Psoas muscle (tissue), 7 donors: ENCODE measurements at regions not wholly inside any gene's neighbourhood (a gene's known extent, or its start where the extent isn't known, plus 50 kb on each side); places are given as distances from the start of the nearest gene placed in this dataset.
A peak's percentile ranks its signal among the peaks of the same experiment; 100 is the strongest.
"Not testable (repeated sequence)": the region's sequence is repeated elsewhere in the genome, so short reads cannot be mapped to it uniquely, and the experiment has no call there.

ENCODE experiments used
- ATAC-seq, 4 donors: fragments of 200-7000 bp; cut with Tn5 transposase; one replicate each; pipeline ENCODE4 v1.9.1; 2020; ENCODE audit warnings: moderate library complexity in 3 of 4, mild to moderate bottlenecking in 2 of 4
- DNase-seq, 2 donors: peaks; one replicate each; pipeline ENCODE4 v3.0.0-alpha.2; 2020
- H3K27ac ChIP-seq: fragments of 200-600 bp; one replicate; pipeline ENCODE4 v1.8.0; 2022
- H3K27me3 ChIP-seq, 3 donors: fragments of 200-600 bp in 1 of 3; one replicate each; pipeline versions ENCODE4 v1.6.1 to v1.8.0; 2013 to 2022; ENCODE audit warnings: low read length in 2 of 3, mild to moderate bottlenecking in 2 of 3, moderate library complexity in 1 of 3; ENCODE audit not compliant: insufficient read depth in 3 of 3
- H3K36me3 ChIP-seq, 2 donors: fragments of 200-600 bp in 1 of 2; one replicate each; pipeline versions ENCODE4 v1.6.1 to v1.8.0; 2013 to 2022; ENCODE audit warnings: low read depth in 1 of 2, mild to moderate bottlenecking in 1 of 2, moderate library complexity in 1 of 2; ENCODE audit not compliant: insufficient read depth in 1 of 2
- H3K4me1 ChIP-seq: fragments of 200-600 bp; one replicate; pipeline ENCODE4 v1.8.0; 2022
- H3K4me3 ChIP-seq: fragments of 200-600 bp; one replicate; pipeline ENCODE4 v1.8.0; 2022; ENCODE audit warnings: mild to moderate bottlenecking
- H3K9me3 ChIP-seq: fragments of 200-600 bp; one replicate; pipeline ENCODE4 v1.8.0; 2022
- CTCF ChIP-seq: fragments of 200-600 bp; IDR thresholded peaks from one replicate; pipeline ENCODE4 v1.8.0; 2022; ENCODE audit warnings: antibody characterized with exemption
- WGBS, 3 donors: extraction: QIAGEN DNeasy Blood & Tissue Kit; methylation state at CpG; one replicate each; pipeline versions ENCODE4 v1.1.6 to v1.1.7; 2013; 5-methylcytosine and 5-hydroxymethylcytosine counted together
- intact Hi-C, 2 donors: fragments of 100-400 bp; cut with DNase I; formaldehyde crosslinking; loops; one replicate each; pipeline versions ENCODE4 v1.11.0 to v1.14.2; 2022
- donor health status: healthy with polysubstance abuse.
- donor health status: DM: no; HTN: no; CAD: no; lungs with moderate emphysema.
- donor health status: Bipolar disorder and iron deficiency.
- donor health status: healthy.
- donor health status: DM: yes; HTN: yes; CAD: no.
- donor health status: DM: no; HTN: no; CAD: no.
- donor health status: DM: yes; HTN: yes; CAD: no.

GRCh38 chr15:20344601-20345400 is 196.8 kb downstream of the GOLGA6L6 start:
- intact Hi-C loops = loop anchor here in 1 of 2 donors (5.0 kb wide), 1 partner anchor 52 kb away; no protein-coding TSS in a partner anchor
- Histone ChIP-seq H3K4me1 (no peaks in the 10 kb centered on the region), H3K9me3 (no peaks in the 10 kb centered on the region), H3K27ac (no peak overlapping the region), H3K4me3 (no peak overlapping the region), H3K27me3 (no peaks in the 10 kb centered on the region), H3K36me3 (no peaks in the 10 kb centered on the region)
- WGBS, 3 donors = 72 to 74% (median 74%) methylated on average over 12 of the region's 12 CpGs
- TF ChIP-seq CTCF = no peak
- DNase-seq (peak in 1 of 2 donors; percentile 48), ATAC-seq (no peak)

GRCh38 chr15:20343395-20344211 is 198.0 kb downstream of the GOLGA6L6 start:
- H3K4me1 ChIP-seq, H3K9me3 ChIP-seq, intact Hi-C loops, H3K27ac ChIP-seq, H3K27me3 ChIP-seq, H3K36me3 ChIP-seq, H3K4me3 ChIP-seq, ATAC-seq: not testable (repeated sequence)
- DNase-seq = peak; percentile 23 to 66
- 63 to 74% (median 63%) methylated on average over 10 of the region's 10 CpGs for WGBS, 3 donors

- H3K4me3 ChIP-seq, H3K27ac ChIP-seq, H3K27me3 ChIP-seq, H3K9me3 ChIP-seq, H3K36me3 ChIP-seq, intact Hi-C loops, ATAC-seq, H3K4me1 ChIP-seq: not testable (repeated sequence)
- WGBS, 3 donors = 48 to 59% (median 56%) methylated on average over 3 to 4 of the region's 4 CpGs
- DNase-seq = peak in 1 of 2 donors; percentile 57
These were observed 198.8 kb downstream of the GOLGA6L6 start for GRCh38 chr15:20342601-20343394.

GRCh38 chr15:20341901-20342600 is 199.5 kb downstream of the GOLGA6L6 start:
- 40 to 59% (median 44%) methylated on average over 5 of the region's 5 CpGs for WGBS, 3 donors
- Histone ChIP-seq H3K9me3 (peaks cover 3% of the 10 kb centered on the region), H3K27ac (no peak overlapping the region), H3K4me1 (no peaks in the 10 kb centered on the region), H3K27me3 (no peaks in the 10 kb centered on the region), H3K4me3 (no peak overlapping the region), H3K36me3 (no peaks in the 10 kb centered on the region)
- no peak for TF ChIP-seq CTCF
- peak; percentile 70 to 90 for DNase-seq
- peak in 3 of 4 donors; percentile 37 to 54 (median 45) for ATAC-seq
- intact Hi-C loops = no loop called here

GRCh38 chr15:20340931-20341661 is 200.5 kb downstream of the GOLGA6L6 start:
- 47 to 68% (median 51%) methylated on average over 7 of the region's 7 CpGs for WGBS, 3 donors
- H3K9me3 ChIP-seq = peaks cover 5% of the 10 kb centered on the region
- DNase-seq (peak; percentile 69 to 89), ATAC-seq (peak; percentile 31 to 58 (median 44))
- no peak overlapping the region for H3K4me3 ChIP-seq
- H3K4me1 ChIP-seq = no peaks in the 10 kb centered on the region
- TF ChIP-seq CTCF = no peak
- intact Hi-C loops = no loop called here
- no peaks in the 10 kb centered on the region for H3K27me3 ChIP-seq
- no peak overlapping the region for H3K27ac ChIP-seq
- no peaks in the 10 kb centered on the region for H3K36me3 ChIP-seq
